NCI-H2227 treated with DMSO at 0.1 percent for 48 hours (cell line): ENCODE measurements at regions not wholly inside any gene's neighbourhood (a gene's known extent, or its start where the extent isn't known, plus 50 kb on each side); places are given as distances from the start of the nearest gene placed in this dataset.
"Not testable (repeated sequence)": the region's sequence is repeated elsewhere in the genome, so short reads cannot be mapped to it uniquely, and the experiment has no call there.

Experiments
- DNase-seq: peaks from one replicate; lab custom pipeline; 2025; lab: John Stamatoyannopoulos, UW

DNA sequence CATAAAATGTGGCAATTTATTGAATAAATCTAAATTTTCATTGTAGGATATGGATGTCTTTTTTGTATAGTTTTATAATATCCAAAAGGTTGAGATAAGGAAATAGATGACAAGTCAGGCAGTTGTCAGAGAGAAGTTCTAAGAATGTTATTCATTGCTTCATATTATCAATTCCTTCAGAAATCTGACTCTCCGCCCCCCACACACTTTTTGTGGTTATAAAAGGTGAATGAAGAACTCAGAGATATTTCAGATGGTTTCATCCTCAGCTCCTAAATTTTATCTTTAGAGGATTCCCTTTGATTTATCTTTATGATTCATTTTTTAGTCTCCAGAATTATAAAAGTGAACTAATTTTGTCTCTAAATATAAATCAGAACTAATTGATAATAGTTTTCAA, 136.1 kb upstream of the NOX3 start:
- DNase-seq = no peak

DNA sequence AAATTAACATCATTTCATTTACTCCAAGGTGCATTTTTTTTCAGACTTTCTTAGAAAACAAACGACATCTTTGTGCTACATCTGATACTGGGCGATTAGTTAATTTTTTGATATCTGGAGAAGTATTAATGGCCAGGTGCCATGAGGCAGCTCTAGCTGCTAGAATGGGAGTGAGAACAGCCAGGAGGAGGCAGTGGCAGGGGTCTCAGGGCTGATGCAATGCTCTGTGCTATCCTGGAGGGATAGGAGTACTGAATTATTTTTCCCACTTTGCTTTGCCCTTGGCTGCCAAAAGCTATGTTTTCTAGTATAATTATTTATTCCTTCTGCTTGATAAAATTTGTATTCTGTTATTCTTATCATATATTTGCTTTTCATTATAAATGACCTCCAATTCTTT, 133.6 kb upstream of the NOX3 start:
- DNase-seq = no peak

DNA sequence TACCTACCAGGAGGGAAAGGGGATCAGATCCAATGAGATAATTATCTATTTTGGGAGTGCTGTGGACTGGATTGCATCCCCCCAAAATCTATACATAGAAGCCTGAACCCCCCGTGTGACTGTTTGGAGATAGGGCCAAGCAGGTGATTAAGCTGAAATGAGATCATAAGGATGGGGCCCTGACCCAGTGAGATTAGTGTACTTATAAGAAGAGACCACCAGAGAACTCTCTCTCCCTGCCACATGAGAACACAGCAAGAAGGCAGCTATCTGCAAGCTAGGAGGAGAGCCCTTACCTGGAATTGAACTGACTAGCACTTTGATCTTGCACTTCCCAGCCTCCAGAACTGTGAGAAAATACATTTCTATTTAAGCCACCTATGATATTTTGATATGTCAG, 132.2 kb upstream of the NOX3 start:
- no peak for DNase-seq

DNA sequence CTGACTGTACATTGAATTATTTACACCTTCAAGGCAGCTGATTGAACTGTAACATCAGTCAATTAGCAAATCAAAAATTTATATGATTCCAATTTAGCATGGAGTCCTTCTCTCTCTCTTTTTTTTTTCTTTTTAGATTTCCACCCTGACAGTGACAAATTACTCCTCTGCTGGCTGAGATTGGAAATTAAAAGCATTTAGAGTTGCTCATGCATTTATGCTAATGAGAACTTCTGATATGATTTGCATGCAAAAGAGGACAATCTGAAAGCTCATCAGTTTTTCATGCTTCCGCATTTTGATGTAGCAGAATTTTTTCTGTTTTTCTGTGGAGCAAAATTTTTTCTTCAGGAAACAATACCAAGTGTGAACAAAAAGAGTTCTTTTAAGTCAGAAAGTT, 130.5 kb upstream of the NOX3 start:
- DNase-seq = no peak

DNA sequence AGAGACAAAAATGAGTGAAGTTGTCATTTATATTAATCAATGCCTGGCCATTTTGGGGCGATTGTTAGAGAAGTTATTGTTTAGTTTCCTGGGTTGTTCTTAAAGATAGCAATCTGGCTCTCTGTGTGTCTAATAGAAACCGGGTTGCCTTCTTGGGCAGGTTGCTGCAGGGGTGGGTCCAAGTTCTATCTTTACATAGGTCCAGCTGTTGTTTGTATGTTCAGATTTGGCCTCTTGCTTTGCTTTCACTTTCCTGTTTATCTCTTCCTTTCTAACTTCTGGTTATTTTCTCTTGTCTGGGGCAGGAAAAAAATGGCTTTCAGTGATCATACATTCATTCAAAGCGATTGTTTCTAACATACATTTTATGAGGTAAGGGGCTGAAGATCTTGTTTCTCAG, 128.4 kb upstream of the NOX3 start:
- DNase-seq = no peak

DNA sequence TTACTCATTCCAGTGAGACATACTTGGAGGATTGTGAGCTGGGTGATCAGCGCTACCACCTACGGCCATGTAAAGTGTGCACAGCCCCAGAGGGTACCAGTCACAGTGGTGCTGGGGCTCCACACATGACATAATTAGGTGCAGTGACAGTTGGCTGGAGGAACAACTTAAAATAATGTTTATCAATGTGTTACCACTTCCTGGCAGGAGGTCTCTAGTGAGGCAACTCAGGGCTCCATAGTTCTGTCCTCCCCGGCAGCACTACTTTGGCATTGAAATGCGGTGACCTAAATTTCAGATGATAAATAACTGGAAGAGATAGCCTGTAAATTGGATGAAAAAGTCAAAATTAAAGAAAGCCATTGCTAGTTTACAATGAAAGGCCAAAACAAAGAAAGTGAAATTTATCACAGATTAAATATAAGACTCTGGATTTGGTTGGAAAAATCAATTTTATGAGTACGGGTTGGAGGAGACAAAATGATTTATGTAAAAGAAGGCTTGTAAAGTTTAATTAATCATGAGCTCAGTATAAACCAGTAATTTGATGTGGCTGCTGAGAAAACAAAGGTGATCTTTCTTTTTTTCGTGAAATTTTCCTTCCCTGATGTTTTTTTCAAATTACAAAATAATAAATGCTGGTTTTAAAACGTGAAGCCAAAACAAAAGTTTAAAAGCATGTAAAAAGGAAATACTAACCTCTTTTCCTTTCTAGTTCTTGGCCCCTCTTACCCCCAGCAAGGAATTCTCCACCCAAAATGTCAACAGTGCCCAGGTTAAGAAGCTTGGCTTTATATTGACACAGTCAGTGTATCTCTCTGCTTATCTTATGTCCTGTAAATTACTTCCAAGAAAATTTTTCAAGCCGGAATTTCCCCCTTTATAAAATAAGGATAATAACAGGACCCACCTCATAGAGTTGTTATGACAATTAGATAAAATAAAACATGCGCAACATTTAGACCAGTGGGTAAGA, 126.7 kb upstream of the NOX3 start:
- no peak for DNase-seq

DNA sequence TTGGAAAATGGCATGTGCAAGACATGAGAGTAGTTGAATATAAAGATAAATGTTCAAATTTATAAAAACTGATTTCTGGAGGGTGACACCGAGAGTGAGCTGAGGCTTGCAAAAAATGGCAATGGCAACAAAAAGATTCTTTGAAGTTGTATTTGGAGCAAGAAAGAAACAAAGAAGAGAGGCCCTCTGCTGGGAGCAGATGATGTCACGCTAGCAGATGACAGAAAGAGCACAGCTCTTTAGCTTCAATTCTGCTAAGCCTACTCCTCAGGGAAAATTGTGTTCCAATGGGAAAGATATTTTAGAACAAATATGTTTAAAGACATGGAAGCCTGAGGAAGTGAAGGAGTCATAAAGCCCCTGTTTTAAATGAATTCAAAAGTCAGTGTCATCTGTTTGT, 125.3 kb upstream of the NOX3 start:
- DNase-seq = no peak

DNA sequence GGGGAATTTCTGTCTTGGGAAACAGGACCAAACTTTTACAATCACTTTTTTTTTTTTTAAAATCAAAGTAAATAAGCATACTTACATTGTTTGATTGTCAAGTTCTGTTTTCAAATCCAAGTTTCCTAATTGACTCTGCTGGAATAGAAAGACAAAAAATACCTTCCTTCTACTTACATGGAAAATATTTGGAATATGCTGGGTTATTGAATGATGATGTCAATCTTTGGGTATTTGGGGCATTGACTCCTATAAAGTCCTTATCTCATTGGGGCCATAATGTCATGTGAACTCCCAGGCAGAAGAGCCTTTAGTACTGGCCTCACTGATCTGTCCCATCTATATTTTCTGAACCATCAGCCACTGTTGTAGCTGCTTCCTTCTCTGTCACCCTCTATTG, 122.6 kb upstream of the NOX3 start:
- no peak for DNase-seq

DNA sequence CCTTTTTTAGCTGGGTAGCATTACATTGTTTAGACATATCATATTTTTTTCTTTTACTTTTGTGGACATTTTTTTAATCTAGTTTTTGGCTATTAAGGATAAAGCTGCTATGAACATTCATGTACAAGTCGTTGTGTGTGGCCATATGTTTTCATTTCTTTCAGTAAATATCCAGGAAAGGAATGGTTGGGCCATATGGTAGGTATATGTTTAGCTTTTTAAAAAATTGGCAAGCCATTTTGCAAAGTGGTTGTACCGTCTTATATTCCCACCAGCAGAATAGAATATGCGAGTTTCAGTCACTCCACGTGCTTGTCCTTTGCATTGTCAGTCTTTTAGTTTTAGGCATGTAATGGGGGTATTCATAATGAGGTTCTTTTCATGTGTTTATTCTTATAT, 106.3 kb upstream of the NOX3 start:
- no peak for DNase-seq

DNA sequence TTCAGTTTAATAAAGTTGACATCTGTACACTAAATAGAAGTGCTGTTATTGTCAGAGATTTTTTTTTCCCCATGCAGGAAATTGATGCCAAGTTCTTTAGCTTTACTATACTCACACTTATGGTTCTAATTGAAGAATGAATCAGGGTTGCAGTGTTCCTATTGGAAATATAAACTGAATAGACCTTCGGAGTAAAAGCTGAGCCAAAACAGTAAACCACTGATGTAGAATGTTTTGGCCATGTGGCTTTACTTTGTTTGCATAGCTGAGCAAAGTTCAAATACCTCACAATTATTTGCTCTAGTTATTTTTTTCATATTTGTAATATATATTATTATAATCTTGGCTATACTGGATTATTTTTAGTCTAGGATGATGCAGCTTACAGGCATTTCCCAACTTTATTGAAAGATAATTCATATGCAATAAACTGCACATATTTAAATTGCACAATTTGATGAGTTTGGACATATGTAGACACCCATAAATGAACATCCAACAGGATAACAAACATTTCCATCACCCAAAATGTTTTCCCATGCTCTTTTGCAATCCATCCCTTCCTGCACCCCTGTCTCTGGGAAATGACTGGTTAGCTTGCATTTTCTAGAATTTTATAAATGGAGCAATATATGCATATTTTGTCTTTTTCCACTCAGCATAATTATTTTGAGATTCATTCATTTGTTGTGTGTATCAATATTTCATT, 105.8 kb upstream of the NOX3 start:
- DNase-seq = no peak

DNA sequence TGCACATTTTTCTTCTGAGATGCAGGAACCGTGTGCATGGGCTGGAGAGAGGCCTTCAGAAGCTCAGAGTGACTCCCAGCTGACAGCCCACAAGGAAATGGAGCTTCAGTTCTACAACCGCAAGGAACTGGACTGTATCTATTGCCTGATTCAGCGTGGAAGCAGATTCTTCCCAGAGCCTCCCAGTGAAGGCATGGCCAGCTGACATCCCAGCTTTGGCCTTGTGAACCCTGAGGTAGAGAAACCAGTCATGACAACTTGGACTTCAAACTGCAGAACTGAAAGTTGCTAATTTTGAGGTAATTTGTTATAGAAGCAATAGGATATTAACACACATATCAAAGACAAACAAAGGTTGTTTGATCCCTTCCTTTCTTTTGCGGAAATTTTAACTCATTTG, 94.3 kb upstream of the NOX3 start:
- DNase-seq = no peak

DNA sequence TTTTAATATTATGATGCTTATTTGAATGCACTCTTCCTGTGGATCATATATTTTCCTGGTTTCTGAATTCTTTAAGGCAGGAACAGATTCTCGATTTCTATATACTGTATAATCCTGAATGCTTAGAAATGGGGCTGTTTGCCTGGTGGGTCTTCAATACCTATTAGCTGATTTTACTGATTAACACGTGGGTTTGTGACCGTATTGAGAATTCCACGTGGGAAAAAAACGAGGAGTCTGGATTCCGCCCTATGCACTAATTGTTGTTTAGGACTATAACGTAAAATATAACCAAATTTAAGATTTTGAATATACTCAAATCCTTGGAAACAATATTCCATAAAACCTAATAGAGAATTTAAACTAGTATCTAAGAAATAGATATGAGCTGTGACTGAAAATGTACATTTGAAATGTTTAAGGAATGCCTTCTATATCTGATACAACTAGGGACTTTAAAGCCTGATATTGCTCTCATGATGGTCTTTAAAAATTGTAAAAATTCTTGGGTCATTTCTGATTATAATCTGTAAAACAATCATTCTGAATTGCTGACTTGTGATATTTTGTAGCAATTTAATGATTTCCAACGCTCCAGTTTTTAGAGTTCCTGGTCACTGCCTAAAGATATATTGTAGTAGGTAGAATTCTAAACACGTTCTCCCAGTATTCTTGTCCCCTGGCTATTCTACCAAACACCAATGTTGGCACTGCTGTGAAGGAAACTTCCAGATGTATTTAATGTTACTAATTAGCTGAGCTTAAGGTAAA, 93.6 kb upstream of the NOX3 start:
- DNase-seq = no peak

DNA sequence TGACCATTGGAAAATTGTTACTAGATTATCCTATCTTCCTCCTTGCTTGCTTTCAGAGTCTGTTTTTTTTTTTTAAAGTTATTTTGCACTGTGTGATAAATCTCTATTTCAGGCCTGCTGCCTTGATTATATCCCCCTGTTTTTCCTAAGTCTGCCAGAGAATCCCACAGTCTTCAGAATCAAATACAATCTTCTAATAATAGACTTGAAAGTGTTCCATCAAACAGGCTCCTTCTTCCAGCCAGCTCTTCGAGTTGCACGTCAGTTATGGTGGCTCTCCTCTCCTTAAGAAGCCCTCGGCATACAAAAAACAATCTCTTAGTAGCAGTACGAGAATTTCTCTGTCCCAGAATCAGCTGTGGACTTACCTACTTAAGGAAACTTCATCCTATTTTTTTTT, 92.9 kb upstream of the NOX3 start:
- no peak for DNase-seq

DNA sequence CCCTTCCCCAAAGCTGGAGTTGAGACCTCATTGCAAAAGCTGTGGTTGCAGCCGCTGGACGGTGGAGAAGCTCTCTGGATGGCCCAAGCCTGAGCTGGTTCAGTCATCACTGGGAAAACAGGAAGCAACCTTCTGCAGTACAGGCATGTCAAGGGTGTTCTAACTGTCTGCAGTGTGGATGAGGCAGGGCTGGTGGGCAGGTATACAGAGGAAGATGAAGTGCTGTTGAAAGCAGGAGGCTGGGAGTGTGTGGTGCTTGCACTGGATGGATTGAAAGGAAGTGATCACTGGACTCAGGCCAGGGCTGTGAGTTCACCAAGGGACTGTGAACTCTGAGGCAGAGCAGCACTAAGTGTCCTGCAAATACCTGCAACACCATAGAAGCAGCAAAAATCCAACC, 89.0 kb upstream of the NOX3 start:
- no peak for DNase-seq

DNA sequence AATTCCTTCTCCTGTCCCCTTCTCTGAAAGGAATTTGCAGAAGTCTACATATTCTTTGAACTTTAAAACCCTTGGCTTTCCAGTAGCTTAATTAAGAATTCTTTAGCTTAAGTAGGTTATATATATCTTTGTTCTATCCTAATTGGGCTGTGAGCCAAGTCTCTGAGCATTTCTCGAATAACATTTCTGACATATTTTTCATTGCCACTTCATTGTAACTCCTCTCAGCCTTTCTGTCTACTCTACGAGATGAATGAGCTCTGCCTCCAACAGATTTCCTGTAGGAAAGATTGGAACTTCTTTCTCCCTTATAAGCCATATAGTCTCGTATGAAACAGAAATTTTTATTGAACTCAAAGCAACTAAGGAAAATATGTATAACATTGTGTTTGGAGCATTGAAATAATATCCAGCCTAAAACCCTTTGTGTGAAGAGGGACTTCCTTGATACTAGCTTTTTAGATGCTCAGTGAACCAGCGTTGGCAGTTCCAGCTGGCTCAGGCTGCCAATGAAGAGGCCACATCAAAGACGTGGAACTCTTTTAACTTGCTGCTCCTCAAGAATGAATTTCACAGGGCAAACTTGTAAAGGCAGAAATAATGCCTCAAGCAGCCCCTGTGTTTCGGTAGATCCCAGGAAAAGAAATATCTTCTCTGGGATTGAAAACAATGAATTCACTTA, 87.7 kb upstream of the NOX3 start:
- DNase-seq = no peak

DNA sequence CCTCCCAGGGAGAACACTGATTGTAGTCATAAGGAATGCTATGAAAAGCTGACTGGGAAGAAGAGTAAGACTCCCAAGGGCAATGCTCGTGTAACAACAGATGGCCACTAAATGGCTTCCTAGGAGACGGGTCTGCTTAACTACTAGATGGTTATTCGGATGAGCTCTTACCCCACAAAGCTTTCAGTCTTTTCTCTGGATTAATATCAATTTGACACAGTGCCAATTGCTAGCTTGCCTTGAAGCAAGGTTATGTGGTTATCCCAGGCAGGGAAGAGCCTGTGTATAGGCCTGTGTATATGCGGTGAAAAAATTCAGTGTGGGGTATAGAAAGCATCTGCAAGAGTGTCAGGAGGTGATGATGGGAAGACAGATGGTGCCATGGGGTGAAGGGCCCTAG, 86.4 kb upstream of the NOX3 start:
- DNase-seq = no peak

DNA sequence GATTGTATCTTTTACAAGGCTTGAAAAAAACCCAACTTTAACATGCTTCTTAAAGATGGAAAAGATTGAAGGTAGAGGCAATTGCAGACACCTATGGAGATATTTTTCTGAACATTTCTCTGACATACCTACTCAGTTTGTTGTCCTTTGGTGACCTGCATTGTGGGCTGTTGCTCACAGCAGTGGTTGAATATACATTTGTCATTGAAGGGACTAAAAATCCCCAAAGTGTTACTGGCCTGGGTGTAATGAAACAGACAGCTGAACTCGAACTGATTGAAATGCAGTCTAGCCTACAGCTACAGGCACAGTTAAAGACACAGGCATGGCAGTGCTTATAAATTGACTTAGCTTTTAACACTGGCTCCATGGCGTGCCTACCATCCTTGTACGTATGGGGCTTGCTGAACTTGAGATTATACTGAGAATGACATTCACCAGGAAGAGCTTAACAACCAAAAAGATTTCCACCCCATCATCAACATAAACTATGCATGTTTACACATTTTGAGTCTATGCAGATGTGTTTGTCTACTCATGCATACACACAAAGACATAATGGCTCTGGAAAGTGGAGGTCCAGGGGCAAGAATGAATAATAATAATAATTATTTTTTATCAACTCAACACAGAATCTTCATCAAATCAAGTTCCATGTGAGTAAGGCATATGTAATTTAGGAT, 83.2 kb upstream of the NOX3 start:
- no peak for DNase-seq

DNA sequence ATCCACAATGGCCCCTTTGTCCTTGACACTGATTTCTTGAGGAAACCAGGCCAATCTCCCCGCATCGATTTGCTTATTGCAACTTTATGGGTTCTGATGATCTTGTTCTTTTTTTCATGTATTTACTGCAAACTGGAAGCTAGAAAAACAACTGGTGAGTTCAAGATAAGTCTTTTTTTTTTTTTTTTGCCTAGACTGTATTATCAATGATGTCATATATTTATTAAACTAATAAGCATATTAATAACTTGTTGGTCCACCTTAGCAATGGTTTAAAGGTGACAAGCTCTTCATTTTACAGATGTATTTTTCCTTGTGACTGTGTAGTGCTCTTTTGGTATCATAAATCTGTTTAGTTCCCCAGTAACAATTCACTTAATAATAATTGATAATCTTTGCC, 79.0 kb upstream of the NOX3 start:
- DNase-seq = no peak

DNA sequence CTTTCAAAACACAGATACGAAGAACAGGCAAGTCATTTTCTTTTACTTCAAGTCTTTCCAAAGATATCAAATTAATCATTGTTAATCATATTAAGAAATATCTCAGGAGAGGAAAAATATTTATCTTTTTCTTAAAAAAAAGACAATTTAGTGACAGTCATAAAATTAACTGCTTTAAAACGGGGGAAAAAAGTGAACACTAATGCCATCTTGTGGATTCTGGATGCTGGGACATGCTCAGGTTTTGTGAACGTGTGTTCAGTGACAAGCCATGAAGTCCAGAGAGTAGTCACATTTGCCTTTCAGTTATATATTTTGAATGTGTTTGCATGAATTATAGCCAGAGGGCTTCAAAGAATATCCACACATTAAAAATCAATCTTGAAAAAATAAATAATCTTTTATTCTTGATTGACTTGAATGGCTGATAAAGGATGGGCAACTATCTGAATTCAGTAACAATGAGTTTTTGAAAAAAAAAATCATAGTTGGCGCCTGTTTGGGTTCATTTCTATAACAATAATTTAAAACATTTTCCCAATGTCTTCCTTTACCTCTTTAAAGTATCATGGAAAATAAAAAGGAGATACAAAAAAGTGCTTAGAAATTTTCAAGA, 74.7 kb upstream of the NOX3 start:
- DNase-seq = peak; percentile 18

DNA sequence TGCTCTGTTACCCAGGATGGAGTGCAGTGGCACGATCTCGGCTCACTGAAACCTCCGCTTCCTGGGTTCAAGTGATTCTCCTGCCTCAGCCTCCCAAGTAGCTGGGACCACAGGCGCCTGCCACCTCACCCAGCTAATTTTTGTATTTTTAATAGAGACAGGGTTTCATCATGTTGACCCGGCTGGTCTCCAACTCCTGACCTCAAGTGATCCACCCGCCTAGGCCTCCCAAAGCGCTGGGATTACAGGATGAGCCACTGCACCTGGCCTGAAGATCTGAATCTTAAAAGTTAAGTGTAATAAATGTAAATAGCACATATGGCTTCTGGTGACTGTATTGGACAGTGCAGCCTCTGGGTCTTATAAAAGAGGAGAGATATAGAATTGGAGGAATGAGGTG, 74.2 kb upstream of the NOX3 start:
- not testable (repeated sequence) for DNase-seq

DNA sequence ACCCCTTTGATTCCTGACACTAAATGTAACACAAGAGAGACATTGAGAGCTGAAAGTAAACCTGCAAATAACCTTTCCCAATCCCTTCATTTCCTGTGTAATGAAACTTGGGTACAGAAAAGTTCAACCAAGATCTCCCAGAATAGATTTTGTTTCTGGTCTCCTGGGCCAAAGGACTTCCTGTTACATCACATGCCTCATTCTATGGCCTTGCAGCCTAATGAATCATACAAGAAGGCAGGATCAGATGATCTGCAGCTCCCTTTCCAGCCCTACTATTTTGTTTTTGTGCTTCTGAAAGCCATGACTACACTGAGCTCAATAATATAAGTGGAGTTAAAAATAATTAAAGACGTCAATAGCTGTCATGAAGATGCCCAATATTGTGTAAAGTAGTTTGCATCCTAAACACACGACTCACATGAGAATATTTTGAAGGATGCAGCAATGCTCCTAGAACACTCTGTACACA, 73.4 kb upstream of the NOX3 start:
- DNase-seq = no peak
